Heart right ventricle (tissue), 16 donors: ENCODE measurements at regions not wholly inside any gene's neighbourhood (a gene's known extent, or its start where the extent isn't known, plus 50 kb on each side); places are given as distances from the start of the nearest gene placed in this dataset.

Source experiments
- ATAC-seq, 8 donors: fragments of 200-7000 bp; cut with Tn5 transposase; one replicate each; pipeline ENCODE4 v1.9.1; 2020; ENCODE audit warnings: mild to moderate bottlenecking in 8 of 8, moderate library complexity in 8 of 8, moderate number of reproducible peaks in 1 of 8
- DNase-seq, 2 donors: peaks; one replicate each; pipeline ENCODE4 v3.0.0-alpha.2; 2020
- H3K27ac ChIP-seq, 10 donors: fragments of 200-600 bp; sonication (generic) in 2 of 10; one replicate each; pipeline versions ENCODE4 v1.5.0 to v1.8.0; 2020 to 2022; ENCODE audit warnings: mild to moderate bottlenecking in 3 of 10
- H3K27me3 ChIP-seq, 7 donors: fragments of 200-600 bp; one replicate each; pipeline ENCODE4 v1.8.0; 2021 to 2022; ENCODE audit warnings: mild to moderate bottlenecking in 2 of 7
- H3K36me3 ChIP-seq, 9 donors: fragments of 200-600 bp; sonication (generic) in 1 of 9; one replicate each; pipeline versions ENCODE4 v1.5.0 to v1.8.0; 2020 to 2022; ENCODE audit warnings: mild to moderate bottlenecking in 2 of 9
- H3K4me1 ChIP-seq, 9 donors: fragments of 200-600 bp; sonication (generic) in 1 of 9; one replicate each; pipeline versions ENCODE4 v1.5.0 to v1.8.0; 2020 to 2022; ENCODE audit warnings: mild to moderate bottlenecking in 4 of 9
- H3K4me3 ChIP-seq, 10 donors: fragments of 200-600 bp; sonication (generic) in 2 of 10; one replicate each; pipeline versions ENCODE4 v1.5.0 to v1.8.0; 2020 to 2022; ENCODE audit warnings: mild to moderate bottlenecking in 7 of 10, moderate library complexity in 2 of 10
- H3K9me3 ChIP-seq, 11 donors: fragments of 200-600 bp in 10 of 11; sonication (generic) in 2 of 11; one replicate each; pipeline versions ENCODE4 v1.5.0 to v1.8.0; 2013 to 2022; ENCODE audit warnings: mild to moderate bottlenecking in 2 of 11, control low read depth in 1 of 11, moderate library complexity in 1 of 11
- WGBS, 2 donors: extraction: QIAGEN DNeasy Blood & Tissue Kit; methylation state at CpG; one replicate each; pipeline ENCODE4 v1.1.7; 2013; ENCODE audit warnings: inconsistent platforms in 1 of 2; 5-methylcytosine and 5-hydroxymethylcytosine counted together
- intact Hi-C, 10 donors: fragments of 100-400 bp; cut with DNase I; formaldehyde crosslinking; loops; one replicate each; pipeline versions ENCODE4 v1.11.1 to v1.14.2; 2022
- TF ChIP-seq, protein P1 (sequence below), 9 donors: fragments of 200-600 bp; sonication (generic) in 2 of 9; IDR thresholded peaks; one replicate each; pipeline versions ENCODE4 v1.5.0 to v1.8.0; 2021 to 2022; ENCODE audit warnings: antibody characterized with exemption in 9 of 9, mild to moderate bottlenecking in 5 of 9, moderate library complexity in 1 of 9
- donor health status: Arrhythmogenic right ventricular cardiomyopathy.
- donor health status: ischemic (EF 13 %, LVEDD 7.1; RV severe dilation, severe dysfunction).
- donor health status: healthy with polysubstance abuse.
- donor health status: DM: no; HTN: yes; CAD: no.
- donor health status: DM: no; HTN: no; CAD: no.
- donor health status: ischemic (EF 25% LVEDD 6.9; RV normal size, moderate dysfunction).
- donor health status: ischemic (EF 25% LVEDD 5.7; RV mildly dilated, moderate dysfunction).
- donor health status: healthy.
- donor health status: DM: yes; HTN: yes; CAD: no.
- donor health status: Ischemic cardiomyopathy.
- donor health status: ischemic (EF 35%, LVEDD 5.7; RV mildly dilated, moderate dysfunction).
- donor health status: nonischemic (EF 11% LVEDD 7.7; RV severe dilation, severe dysfunction).
- donor health status: DM: yes; HTN: yes; CAD: no.
- donor health status: PGD.
- donor health status: ischemic (EF 29% LVEDD 5.4; RV normal size, mild dysfunction).
- donor health status: nonischemic (EF 23%, LVEDD 6.1; RV moderate dilation, normal function).

DNA sequence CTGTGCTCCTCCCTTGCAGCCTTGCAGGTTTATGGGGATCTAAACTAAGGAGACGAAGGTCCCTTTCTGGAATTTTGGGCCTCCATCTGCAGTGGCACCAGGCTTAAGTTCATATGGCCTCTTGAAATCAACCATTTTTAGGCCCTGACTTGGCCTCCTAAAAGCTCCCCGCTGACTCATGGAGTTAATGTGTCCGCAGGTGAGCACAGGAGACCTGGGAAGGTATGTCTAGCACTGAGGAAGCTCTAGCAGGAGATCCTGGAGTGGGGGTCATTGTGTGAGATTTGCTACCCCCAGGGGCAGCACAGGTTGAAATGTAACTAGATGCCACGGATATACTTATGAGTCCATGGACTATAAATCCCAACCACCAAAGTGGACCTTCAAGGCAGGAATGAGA is 95.9 kb upstream of the CELF4 start:
- WGBS, 2 donors: 93 to 95% methylated on average over 4 of the region's 4 CpGs
- TF ChIP-seq, protein P1, sequence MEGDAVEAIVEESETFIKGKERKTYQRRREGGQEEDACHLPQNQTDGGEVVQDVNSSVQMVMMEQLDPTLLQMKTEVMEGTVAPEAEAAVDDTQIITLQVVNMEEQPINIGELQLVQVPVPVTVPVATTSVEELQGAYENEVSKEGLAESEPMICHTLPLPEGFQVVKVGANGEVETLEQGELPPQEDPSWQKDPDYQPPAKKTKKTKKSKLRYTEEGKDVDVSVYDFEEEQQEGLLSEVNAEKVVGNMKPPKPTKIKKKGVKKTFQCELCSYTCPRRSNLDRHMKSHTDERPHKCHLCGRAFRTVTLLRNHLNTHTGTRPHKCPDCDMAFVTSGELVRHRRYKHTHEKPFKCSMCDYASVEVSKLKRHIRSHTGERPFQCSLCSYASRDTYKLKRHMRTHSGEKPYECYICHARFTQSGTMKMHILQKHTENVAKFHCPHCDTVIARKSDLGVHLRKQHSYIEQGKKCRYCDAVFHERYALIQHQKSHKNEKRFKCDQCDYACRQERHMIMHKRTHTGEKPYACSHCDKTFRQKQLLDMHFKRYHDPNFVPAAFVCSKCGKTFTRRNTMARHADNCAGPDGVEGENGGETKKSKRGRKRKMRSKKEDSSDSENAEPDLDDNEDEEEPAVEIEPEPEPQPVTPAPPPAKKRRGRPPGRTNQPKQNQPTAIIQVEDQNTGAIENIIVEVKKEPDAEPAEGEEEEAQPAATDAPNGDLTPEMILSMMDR (IDR thresholded peaks at IDR 0.05): no peak
- intact Hi-C loops: no loop called here

GRCh38 chr18:37661061-37661460 is 95.5 kb upstream of the CELF4 start:
- 86 to 97% methylated on average over 4 of the region's 4 CpGs for WGBS, 2 donors
- H3K4me3 ChIP-seq: no peak overlapping the region

More for the DNA sequence above, 95.9 kb upstream of the CELF4 start:
- Histone ChIP-seq H3K27ac (no peak overlapping the region), H3K36me3 (no peaks in the 10 kb centered on the region), H3K4me3 (no peak overlapping the region), H3K4me1 (peaks cover 0 to 3% (median 0%) of the 10 kb centered on the region in 9 donors), H3K27me3 (no peaks in the 10 kb centered on the region), H3K9me3 (no peaks in the 10 kb centered on the region)
- no peak for DNase-seq
- no peak for ATAC-seq

DNA sequence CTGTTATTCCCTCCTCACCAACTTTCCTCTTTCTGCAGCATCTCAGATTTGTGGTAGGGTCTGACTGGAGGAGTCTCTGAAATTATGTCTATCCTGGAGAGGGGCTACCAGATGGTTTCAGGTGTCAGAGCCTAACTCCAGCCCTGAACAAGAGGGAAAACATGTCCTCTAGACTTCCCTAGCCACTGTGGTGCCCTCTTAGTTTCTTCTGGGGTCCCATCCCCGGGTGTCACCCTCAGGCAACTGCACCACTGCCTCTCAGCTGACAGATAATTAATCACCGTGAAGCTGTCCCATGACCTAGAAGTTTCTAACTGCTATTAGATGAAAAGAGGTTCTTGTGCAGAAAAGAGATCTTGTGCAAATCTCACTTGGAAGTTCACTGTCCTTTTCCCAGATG is 95.1 kb upstream of the CELF4 start:
- Histone ChIP-seq H3K4me1 (peaks cover 0 to 3% (median 0%) of the 10 kb centered on the region in 9 donors), H3K27ac (no peak overlapping the region), H3K9me3 (no peaks in the 10 kb centered on the region), H3K4me3 (no peak overlapping the region), H3K27me3 (no peaks in the 10 kb centered on the region), H3K36me3 (no peaks in the 10 kb centered on the region)
- ATAC-seq (no peak), DNase-seq (no peak)
- intact Hi-C loops: no loop called here
- 78 to 82% methylated on average over 2 of the region's 2 CpGs for WGBS, 2 donors
- TF ChIP-seq, protein P1 (IDR thresholded peaks at IDR 0.05): no peak

More at GRCh38 chr18:37661061-37661460, 95.5 kb upstream of the CELF4 start:
- TF ChIP-seq, protein P1 (IDR thresholded peaks at IDR 0.05): no peak
- H3K4me1 ChIP-seq: peaks cover 0 to 3% (median 0%) of the 10 kb centered on the region in 9 donors
- ATAC-seq (no peak), DNase-seq (no peak)
- no peaks in the 10 kb centered on the region for H3K36me3 ChIP-seq
- intact Hi-C loops: no loop called here
- no peak overlapping the region for H3K27ac ChIP-seq
- no peaks in the 10 kb centered on the region for H3K27me3 ChIP-seq
- no peaks in the 10 kb centered on the region for H3K9me3 ChIP-seq

GRCh38 chr18:37659906-37660305 is 94.3 kb upstream of the CELF4 start:
- intact Hi-C loops: no loop called here
- ATAC-seq: peak in 3 of 8 donors; percentile 22 to 27 (median 25)

More at GRCh38 chr18:37659906-37660305, 94.3 kb upstream of the CELF4 start:
- H3K36me3 ChIP-seq: no peaks in the 10 kb centered on the region
- no peak for DNase-seq
- no peaks in the 10 kb centered on the region for H3K9me3 ChIP-seq
- H3K4me1 ChIP-seq: peaks cover 0 to 3% (median 0%) of the 10 kb centered on the region in 9 donors
- H3K4me3 ChIP-seq: no peak overlapping the region
- H3K27ac ChIP-seq: no peak overlapping the region
- no peaks in the 10 kb centered on the region for H3K27me3 ChIP-seq
- TF ChIP-seq, protein P1 (IDR thresholded peaks at IDR 0.05): no peak
